IPS DF 4.7 (cell line): ENCODE measurements at regions not wholly inside any gene's neighbourhood (a gene's known extent, or its start where the extent isn't known, plus 50 kb on each side); places are given as distances from the start of the nearest gene placed in this dataset.
A peak's percentile ranks its signal among the peaks of the same experiment; 100 is the strongest.

ENCODE experiments used
- DNase-seq: peaks from one replicate; pipeline ENCODE4 v3.0.0-alpha.2; 2013; ENCODE audit warnings: low spot score; ENCODE audit errors: extremely low read depth

GRCh38 chrX:4277122-4277521 is 563.7 kb upstream of the PRKX start:
- DNase-seq, result no peak

- DNase-seq, result no peak
Measured at GRCh38 chrX:4268676-4269075, 555.2 kb upstream of the PRKX start.

GRCh38 chrX:4265036-4265435 is 551.6 kb upstream of the PRKX start:
- no peak for DNase-seq

GRCh38 chrX:4263030-4263803 is 549.8 kb upstream of the PRKX start:
- DNase-seq, result no peak

- no peak for DNase-seq
Measured at GRCh38 chrX:4253092-4253491, 539.6 kb upstream of the PRKX start.

GRCh38 chrX:4249401-4249800 is 536.0 kb upstream of the PRKX start:
- DNase-seq, result no peak

- peak; percentile 25 for DNase-seq
Measured at GRCh38 chrX:4243759-4244158, 530.3 kb upstream of the PRKX start.

GRCh38 chrX:4240541-4241194 is 527.2 kb upstream of the PRKX start:
- DNase-seq, result no peak

GRCh38 chrX:4239650-4240540 is 526.4 kb upstream of the PRKX start:
- no peak for DNase-seq

- DNase-seq, result no peak
Measured at GRCh38 chrX:4238916-4239315, 525.5 kb upstream of the PRKX start.

- DNase-seq, result no peak
Measured at GRCh38 chrX:4225086-4225485, 511.6 kb upstream of the PRKX start.

- DNase-seq, result no peak
Measured at GRCh38 chrX:4206941-4207340, 493.5 kb upstream of the PRKX start.

- no peak for DNase-seq
Measured at GRCh38 chrX:4197971-4198370, 484.5 kb upstream of the PRKX start.

GRCh38 chrX:4193500-4194155 is 480.2 kb upstream of the PRKX start:
- no peak for DNase-seq

GRCh38 chrX:4186331-4186730 is 472.9 kb upstream of the PRKX start:
- no peak for DNase-seq

GRCh38 chrX:4185086-4185485 is 471.6 kb upstream of the PRKX start:
- no peak for DNase-seq

- DNase-seq, result no peak
Measured at GRCh38 chrX:4182408-4182806, 469.0 kb upstream of the PRKX start.

- no peak for DNase-seq
Measured at GRCh38 chrX:4181782-4182407, 468.4 kb upstream of the PRKX start.

GRCh38 chrX:4179031-4179430 is 465.6 kb upstream of the PRKX start:
- no peak for DNase-seq

GRCh38 chrX:4175221-4175620 is 461.8 kb upstream of the PRKX start:
- DNase-seq, result no peak

- DNase-seq, result no peak
Measured at GRCh38 chrX:4173743-4174142, 460.3 kb upstream of the PRKX start.
